GM12878 (cell line): ENCODE measurements at regions not wholly inside any gene's neighbourhood (a gene's known extent, or its start where the extent isn't known, plus 50 kb on each side); places are given as distances from the start of the nearest gene placed in this dataset.

ENCODE experiments used
- ATAC-seq: fragments of 200-7000 bp; cut with Tn5 transposase; 3 replicates; pipeline ENCODE4 v1.9.1; 2020; ENCODE audit warnings: mild to moderate bottlenecking, moderate library complexity
- BruUV-seq: library from RNA; stranded (reverse); fragments of 400-500 nt; replicated peaks from 2 replicates; lab custom pipeline; 2021; lab: Mats Ljungman, UMichigan
- CTCF ChIA-PET: fragments of 300-600 bp; sonication (Branson Sonifier 250); formaldehyde crosslinking; extraction: SDS; loops from one replicate; lab custom pipeline; 2021; ENCODE audit warnings: inconsistent platforms; lab: Yijun Ruan, JAX
- POLR2A ChIA-PET: fragments of 350-600 bp; formaldehyde crosslinking; extraction: SDS; loops from one replicate; lab custom pipeline; 2021; ENCODE audit warnings: inconsistent platforms; lab: Charles Lee
- RAD21 ChIA-PET: fragments of 300-600 bp; sonication (Branson Sonifier 250); formaldehyde crosslinking; loops from one replicate; lab custom pipeline; 2023; ENCODE audit warnings: antibody characterized with exemption; ENCODE audit not compliant: unreplicated experiment; lab: Charles Lee
- SMC1A ChIA-PET: fragments of 300-600 bp; sonication (Branson Sonifier 250); formaldehyde crosslinking; loops from one replicate; lab custom pipeline; 2023; ENCODE audit not compliant: unreplicated experiment, uncharacterized antibody; lab: Charles Lee
- DNase-seq: peaks from one replicate; pipeline ENCODE4 v3.0.0-alpha.2; 2011; ENCODE audit warnings: low read depth, low spot score
- FAIRE-seq: peaks from 3 replicates; lab custom pipeline; 2011; peaks lifted over from hg19 to GRCh38; lab: Jason Lieb, UNC
- H2AFZ ChIP-seq: 2 replicates; pipeline ENCODE4 v1.6.0; 2011; ENCODE audit warnings: low read depth, low read length, control low read depth; ENCODE audit not compliant: control insufficient read depth
- H3K27ac ChIP-seq: 2 replicates; pipeline ENCODE4 v1.5.1; 2011; ENCODE audit warnings: control low read depth; ENCODE audit not compliant: control insufficient read depth, insufficient read depth
- H3K27me3 ChIP-seq, 2 experiments: replicated peaks in 1 of 2; 2 replicates each; pipeline versions ENCODE4 v1.6.0 to v1.6.1; 2011; ENCODE audit warnings: low read length in 1 of 2; ENCODE audit not compliant: control insufficient read depth in 2 of 2, insufficient read depth in 2 of 2
- H3K36me3 ChIP-seq, 2 experiments: 2 replicates each; pipeline ENCODE4 v1.5.1; 2011; ENCODE audit warnings: low read length in 1 of 2; ENCODE audit not compliant: control insufficient read depth in 2 of 2, insufficient read depth in 2 of 2
- H3K4me1 ChIP-seq: 2 replicates; pipeline ENCODE4 v1.6.1; 2011; ENCODE audit warnings: mild to moderate bottlenecking, low read length, moderate library complexity, mixed read lengths; ENCODE audit not compliant: control insufficient read depth, insufficient read depth
- H3K4me2 ChIP-seq: 2 replicates; pipeline ENCODE4 v1.6.0; 2011; ENCODE audit warnings: control low read depth; ENCODE audit not compliant: control insufficient read depth, insufficient read depth
- H3K4me3 ChIP-seq: fragments of 200-600 bp; sonication (generic); 2 replicates; pipeline ENCODE4 v1.5.1; 2016
- H3K79me2 ChIP-seq: 2 replicates; pipeline ENCODE4 v1.6.0; 2011; ENCODE audit warnings: low read length; ENCODE audit not compliant: control insufficient read depth, insufficient read depth
- H3K9ac ChIP-seq: 2 replicates; pipeline ENCODE4 v1.8.0; 2011; ENCODE audit warnings: low read length, control low read depth, mixed read lengths; ENCODE audit not compliant: control insufficient read depth, insufficient read depth
- H3K9me3 ChIP-seq: replicated peaks from 3 replicates; pipeline ENCODE4 v1.5.1; 2011; ENCODE audit warnings: mild to moderate bottlenecking, low read length; ENCODE audit not compliant: control insufficient read depth, insufficient read depth
- H4K20me1 ChIP-seq: 2 replicates; pipeline ENCODE4 v1.6.0; 2011; ENCODE audit not compliant: control insufficient read depth, insufficient read depth
- CHD4 ChIP-seq: fragments of 200-600 bp; sonication (generic); IDR thresholded peaks from 2 replicates; pipeline ENCODE4 v1.6.1; 2016; ENCODE audit warnings: mild to moderate bottlenecking
- DPF2 ChIP-seq: fragments of 450-650 bp; IDR thresholded peaks from 2 replicates; pipeline ENCODE4 v1.6.1; 2017; ENCODE audit warnings: mild to moderate bottlenecking
- KLF5 ChIP-seq: fragments of 450-650 bp; IDR thresholded peaks from 2 replicates; pipeline ENCODE4 v1.6.1; 2014; ENCODE audit warnings: mild to moderate bottlenecking; ENCODE audit not compliant: partially characterized antibody
- MEF2A ChIP-seq: IDR thresholded peaks from 2 replicates; pipeline ENCODE4 v1.6.1; 2011; ENCODE audit warnings: low read depth, mild to moderate bottlenecking, low read length, moderate library complexity; ENCODE audit not compliant: insufficient read depth
- MXI1 ChIP-seq: fragments of 150-350 bp; IDR thresholded peaks from 2 replicates; pipeline ENCODE4 v1.6.1; 2011; ENCODE audit warnings: low read depth, mild to moderate bottlenecking, inconsistent platforms, low read length, improper control_type of control experiment
- PKNOX1 ChIP-seq: fragments of 450-650 bp; IDR thresholded peaks from 2 replicates; pipeline ENCODE4 v1.6.1; 2016; ENCODE audit warnings: mild to moderate bottlenecking
- RAD21 ChIP-seq: IDR thresholded peaks from 2 replicates; pipeline ENCODE4 v1.6.1; 2011; ENCODE audit warnings: mild to moderate bottlenecking, low read depth, low read length, moderate library complexity; ENCODE audit not compliant: insufficient read depth
- SREBF2 ChIP-seq: IDR thresholded peaks from 2 replicates; pipeline ENCODE4 v1.6.1; 2012; ENCODE audit warnings: mild to moderate bottlenecking, low read length
- TAF1 ChIP-seq: IDR thresholded peaks from 2 replicates; pipeline ENCODE4 v1.6.1; 2011; ENCODE audit warnings: mild to moderate bottlenecking, low read depth, low read length, borderline replicate concordance
- USF1 ChIP-seq: IDR thresholded peaks from 2 replicates; pipeline ENCODE4 v1.6.1; 2011; ENCODE audit warnings: borderline replicate concordance, low read depth, mild to moderate bottlenecking, moderate library complexity, mixed read lengths, low read length; ENCODE audit not compliant: insufficient read depth; ENCODE audit errors: extremely low read length
- ZNF207 ChIP-seq: fragments of 450-650 bp; IDR thresholded peaks from 2 replicates; pipeline ENCODE4 v1.6.1; 2014; ENCODE audit warnings: antibody characterized with exemption, mild to moderate bottlenecking, borderline replicate concordance
- ZNF24 ChIP-seq: fragments of 450-650 bp; IDR thresholded peaks from 2 replicates; pipeline ENCODE4 v1.6.1; 2017; ENCODE audit warnings: antibody characterized with exemption, mild to moderate bottlenecking
- ZNF384 ChIP-seq: IDR thresholded peaks from 2 replicates; pipeline ENCODE4 v1.6.1; 2012; ENCODE audit warnings: low read depth, mild to moderate bottlenecking, low read length, improper control_type of control experiment, borderline replicate concordance
- ZNF622 ChIP-seq: fragments of 450-650 bp; IDR thresholded peaks from 2 replicates; pipeline ENCODE4 v1.6.1; 2017; ENCODE audit warnings: mild to moderate bottlenecking, inconsistent platforms
- WGBS: methylation state at CpG from one replicate; pipeline ENCODE4 v1.1.6; 2016; ENCODE audit warnings: low lambda C conversion rate; ENCODE audit not compliant: insufficient replicate concordance, insufficient coverage; ENCODE audit errors: missing lambda C conversion rate; 5-methylcytosine and 5-hydroxymethylcytosine counted together
- in situ Hi-C: fragments of 300-500 bp; cut with MboI; formaldehyde crosslinking; loops from 9 replicates; pipeline ENCODE4 v1.14.3; 2018; ENCODE audit warnings: mixed read lengths
- intact Hi-C: fragments of 100-400 bp; cut with micrococcal nuclease; formaldehyde crosslinking; loops from one replicate; pipeline ENCODE4 v1.14.2; 2022; ENCODE audit not compliant: unreplicated experiment

- no peaks in the 10 kb centered on the region for H3K79me2 ChIP-seq
- H4K20me1 ChIP-seq = no peaks in the 10 kb centered on the region
- no peak overlapping the region for H3K9ac ChIP-seq
- no TSS peak for BruUV-seq
- DNase-seq = no peak
- RAD21 ChIA-PET = no interaction called here
- POLR2A ChIA-PET = no interaction called here
- CTCF ChIA-PET = no interaction called here
- intact Hi-C loops = no loop called here
- H3K4me3 ChIP-seq = no peak overlapping the region
- H2AFZ ChIP-seq = no peak overlapping the region
- H3K27ac ChIP-seq = no peak overlapping the region
- no peak for FAIRE-seq
- H3K4me2 ChIP-seq = no peak overlapping the region
- no peaks in the 10 kb centered on the region; the same call in 2 of the 3 replicates for H3K9me3 ChIP-seq
- no peaks in the 10 kb centered on the region; a peak in 2 of 4 replicates for H3K27me3 ChIP-seq
- ATAC-seq = no peak
- SMC1A ChIA-PET = no interaction called here
- in situ Hi-C loops = no loop called here
- H3K36me3 ChIP-seq = no peaks in the 10 kb centered on the region
- TF ChIP-seq DPF2 (no peak), TAF1 (no peak), PKNOX1 (no peak), MXI1 (no peak), SREBF2 (no peak), ZNF384 (no peak), RAD21 (no peak), ZNF622 (no peak), ZNF207 (no peak), CHD4 (no peak), ZNF24 (no peak), KLF5 (no peak), USF1 (no peak), MEF2A (no peak)
- H3K4me1 ChIP-seq = no peaks in the 10 kb centered on the region
- WGBS = 41% methylated on average over 5 of the region's 6 CpGs
Measured at GRCh38 chr3:194972641-194973040, 287.0 kb downstream of the FAM43A start.
